GM18520 (cell line): ENCODE measurements at regions not wholly inside any gene's neighbourhood (a gene's known extent, or its start where the extent isn't known, plus 50 kb on each side); places are given as distances from the start of the nearest gene placed in this dataset.
"Not testable (repeated sequence)": the region's sequence is repeated elsewhere in the genome, so short reads cannot be mapped to it uniquely, and the experiment has no call there.

Experiments
- ATAC-seq: cut with Tn5 transposase; IDR thresholded peaks from one replicate; pipeline ENCODE4 v1.9.1; 2021; ENCODE audit not compliant: unreplicated experiment

GRCh38 chr6:163761481-163761880 lies 347.0 kb downstream of the QKI start:
- no peak for ATAC-seq

GRCh38 chr6:163760860-163761259 lies 346.3 kb downstream of the QKI start:
- no peak for ATAC-seq

DNA sequence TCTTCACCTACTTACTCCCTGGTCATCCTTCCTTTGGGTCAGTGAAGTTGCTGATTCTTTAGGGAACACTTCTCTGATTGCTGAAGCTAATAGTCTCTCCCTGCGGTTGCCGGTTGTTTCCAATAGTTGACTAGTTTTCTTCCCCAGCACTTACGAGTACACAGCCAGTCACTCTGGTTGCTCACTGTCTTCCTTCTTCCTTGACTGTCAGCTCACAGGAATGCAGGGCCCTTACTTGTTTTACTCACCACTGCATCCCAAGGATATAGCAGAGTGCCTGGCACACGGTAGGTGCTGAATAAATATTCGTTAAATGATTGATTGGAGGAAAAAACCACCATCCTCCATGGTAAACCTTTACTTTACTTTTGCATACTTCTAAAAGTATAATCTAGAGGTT lies 345.0 kb downstream of the QKI start:
- no peak for ATAC-seq

GRCh38 chr6:163757520-163757919 lies 343.0 kb downstream of the QKI start:
- no peak for ATAC-seq

DNA sequence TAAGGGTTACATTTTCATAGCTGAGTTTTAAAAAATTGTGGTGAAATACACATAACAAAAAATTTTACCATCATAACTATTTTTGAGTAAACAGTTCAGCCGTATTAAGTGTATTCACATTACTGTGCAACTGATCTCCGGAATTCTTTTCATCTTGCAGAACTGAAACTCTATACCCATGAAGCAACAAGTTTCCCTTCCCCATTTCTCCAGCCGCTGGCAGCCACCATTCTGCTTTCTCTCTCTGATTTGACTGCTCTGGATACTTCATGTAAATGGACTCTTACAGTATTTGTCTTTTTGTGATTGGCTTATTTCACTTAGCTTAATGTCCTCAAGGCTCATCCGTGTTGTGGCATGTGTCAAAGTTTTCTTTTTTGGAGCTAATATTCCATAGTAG lies 341.6 kb downstream of the QKI start:
- ATAC-seq: peak; percentile 100

DNA sequence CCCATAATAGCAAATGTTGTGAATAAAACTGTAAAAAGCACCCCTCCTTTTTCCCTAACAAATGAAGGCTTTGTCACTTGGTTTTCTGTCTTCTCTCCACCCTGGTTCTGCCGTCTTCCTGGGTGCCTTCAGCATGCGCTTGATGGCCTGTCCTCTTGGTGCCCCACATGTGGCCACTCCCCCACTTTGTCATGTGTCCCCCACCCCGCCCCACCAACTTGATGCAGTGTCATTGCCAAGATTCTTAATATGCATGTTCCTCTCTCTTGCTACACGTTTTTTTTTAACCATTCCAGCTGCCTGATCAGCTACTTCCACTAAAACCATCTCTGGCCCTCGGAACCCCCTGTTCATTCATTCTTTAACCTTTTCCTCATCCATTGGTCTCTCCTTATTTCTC lies 340.3 kb downstream of the QKI start:
- ATAC-seq: no peak

DNA sequence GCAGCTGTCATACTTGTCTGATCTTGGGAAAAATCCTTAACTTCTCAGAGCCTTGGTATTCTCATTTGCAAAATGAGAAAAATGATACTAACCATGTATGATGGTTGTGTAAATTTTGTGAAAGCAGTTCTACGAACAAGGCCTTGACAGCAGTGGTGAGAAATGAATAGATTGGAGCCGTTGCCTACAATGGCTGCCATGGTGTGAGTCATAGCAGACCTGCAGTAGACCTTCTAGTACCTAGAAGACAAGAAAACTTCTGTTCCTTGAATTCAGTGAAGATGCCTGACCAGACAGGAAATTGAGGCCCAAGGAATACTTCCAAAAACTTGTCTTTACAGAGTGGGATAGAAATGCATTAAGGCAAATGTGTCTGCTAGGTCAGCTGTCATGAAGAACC lies 338.9 kb downstream of the QKI start:
- no peak for ATAC-seq

GRCh38 chr6:163752446-163752845 lies 337.9 kb downstream of the QKI start:
- no peak for ATAC-seq

GRCh38 chr6:163751032-163751525 lies 336.6 kb downstream of the QKI start:
- no peak for ATAC-seq

- ATAC-seq: no peak
Observed at GRCh38 chr6:163750431-163751031, 336.0 kb downstream of the QKI start.

DNA sequence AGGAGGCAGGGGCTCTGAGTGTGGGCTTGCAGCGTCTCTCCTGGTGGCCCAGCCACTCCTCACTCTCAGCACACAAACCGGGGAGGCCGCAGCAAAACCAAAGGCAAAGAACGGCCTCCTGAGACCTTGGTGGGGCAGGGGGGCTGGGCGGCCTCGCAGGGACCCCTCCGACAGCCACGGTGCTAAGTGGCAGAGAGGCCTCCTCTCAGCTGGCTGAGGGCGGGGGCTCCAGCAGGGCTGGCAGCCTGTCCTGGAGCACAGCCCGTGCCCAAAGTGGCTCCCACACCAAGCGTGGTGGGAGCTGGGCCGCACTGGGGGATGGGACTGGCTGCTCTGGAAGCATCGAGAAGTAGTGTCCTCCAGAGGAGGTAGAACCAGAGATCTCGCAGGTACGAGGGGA lies 334.4 kb downstream of the QKI start:
- ATAC-seq: no peak

DNA sequence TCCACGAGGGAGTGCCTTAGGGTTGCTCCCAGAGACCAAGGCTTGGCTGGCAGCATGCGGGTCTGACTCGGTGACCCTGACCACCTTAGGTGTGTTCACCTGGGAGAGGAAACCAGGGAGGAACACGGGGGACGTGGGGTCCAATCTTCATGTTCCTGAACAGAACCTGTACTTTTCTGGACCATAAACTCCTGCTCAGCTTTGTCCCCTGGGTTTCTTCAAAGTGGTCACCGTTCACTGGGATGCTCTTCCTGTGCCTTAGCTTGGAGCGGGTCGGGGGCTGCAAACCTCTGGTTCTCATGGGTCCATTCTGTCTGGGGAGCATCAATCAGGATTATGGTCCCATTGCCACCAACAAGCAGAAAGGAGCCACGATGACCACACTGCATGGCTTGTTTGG lies 333.5 kb downstream of the QKI start:
- ATAC-seq: no peak

DNA sequence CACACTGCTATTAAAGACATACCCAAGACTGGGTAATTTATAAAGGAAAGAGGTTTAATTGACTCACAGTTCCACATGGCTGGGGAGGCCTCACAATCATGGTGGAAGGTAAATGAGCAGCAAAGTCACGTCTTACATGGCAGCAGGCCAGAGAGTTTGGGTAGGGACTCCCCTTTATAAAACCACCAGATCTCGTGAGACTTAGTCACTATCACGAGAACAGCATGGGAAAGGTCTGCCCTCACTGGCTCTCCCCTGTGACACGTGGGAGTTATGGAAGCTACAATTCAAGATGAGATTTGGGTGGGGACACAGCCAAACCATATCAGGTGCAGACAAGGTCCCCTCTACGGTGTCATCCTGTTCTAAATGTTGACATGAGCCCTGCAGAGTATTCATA lies 332.5 kb downstream of the QKI start:
- ATAC-seq: not testable (repeated sequence)

DNA sequence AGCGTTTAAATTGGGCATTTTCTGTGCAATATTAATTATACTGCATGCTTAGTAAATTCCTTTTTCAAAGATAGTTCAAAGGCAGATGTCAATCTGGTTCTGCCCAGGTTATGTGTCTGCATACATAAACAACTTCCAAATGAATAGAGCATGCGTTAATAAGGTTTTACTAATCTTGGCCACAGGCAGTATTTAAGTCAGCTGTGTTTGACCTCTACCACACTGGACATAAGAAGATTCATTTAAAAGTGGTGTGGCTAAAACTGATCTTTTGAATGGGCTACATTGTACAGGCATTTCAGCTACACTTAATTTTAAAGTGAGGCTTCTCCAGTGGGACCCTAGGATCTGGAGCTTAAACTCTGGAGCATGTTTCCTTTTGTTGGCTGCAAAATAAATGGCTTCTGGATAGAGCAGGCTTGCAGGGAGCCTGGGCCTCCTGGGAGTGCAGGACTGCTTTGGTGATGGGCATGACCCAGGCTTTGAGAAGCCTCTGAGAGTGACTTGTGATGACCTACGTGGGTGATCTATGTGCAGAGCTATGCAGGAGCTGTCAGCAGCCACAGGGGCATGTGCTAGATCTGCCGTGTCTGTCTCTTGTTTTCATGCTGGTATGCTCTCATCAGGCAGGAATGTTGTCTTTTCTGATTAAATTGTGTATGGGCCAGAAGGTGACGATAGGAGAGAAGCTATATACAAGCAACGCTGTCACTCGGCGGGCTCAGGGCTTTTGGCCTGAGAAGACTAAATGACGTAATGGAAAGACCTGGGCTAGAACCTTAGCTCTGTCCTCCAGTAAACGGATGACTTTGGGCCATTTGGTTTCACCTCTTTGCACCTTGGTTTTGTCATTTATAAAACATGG lies 331.2 kb downstream of the QKI start:
- ATAC-seq: no peak

DNA sequence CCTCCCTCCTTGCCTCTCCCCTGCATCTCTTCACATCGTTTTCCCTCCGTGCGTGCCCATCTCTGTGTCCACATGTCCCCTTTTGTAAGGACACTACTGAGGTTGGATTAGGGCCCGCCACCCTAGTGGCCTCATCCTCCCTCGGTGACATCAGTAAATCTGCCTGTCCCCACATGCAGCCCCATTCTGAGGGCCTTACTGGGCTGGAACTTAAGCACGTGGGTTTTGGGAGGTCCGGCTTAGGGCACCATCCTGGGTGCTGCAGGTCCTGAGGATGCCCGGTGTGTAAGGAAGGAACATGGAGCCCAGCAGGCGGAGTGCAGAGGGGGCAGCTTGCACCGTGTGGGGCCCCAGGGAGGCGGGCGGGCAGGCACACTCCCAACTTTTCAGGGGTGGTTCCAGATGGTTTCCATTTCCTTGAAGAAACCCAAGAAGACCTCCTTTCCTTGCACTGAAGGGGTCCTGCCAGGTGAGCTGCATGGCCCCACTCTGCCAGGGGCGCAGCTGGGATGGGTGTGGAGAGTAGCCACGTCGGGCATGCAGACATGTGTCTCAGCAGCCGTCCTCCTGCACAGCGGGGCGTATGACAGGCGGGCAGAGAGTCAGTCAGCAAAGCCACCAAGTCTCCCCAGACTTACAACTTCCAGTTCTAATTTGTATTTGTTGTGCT lies 329.9 kb downstream of the QKI start:
- no peak for ATAC-seq

DNA sequence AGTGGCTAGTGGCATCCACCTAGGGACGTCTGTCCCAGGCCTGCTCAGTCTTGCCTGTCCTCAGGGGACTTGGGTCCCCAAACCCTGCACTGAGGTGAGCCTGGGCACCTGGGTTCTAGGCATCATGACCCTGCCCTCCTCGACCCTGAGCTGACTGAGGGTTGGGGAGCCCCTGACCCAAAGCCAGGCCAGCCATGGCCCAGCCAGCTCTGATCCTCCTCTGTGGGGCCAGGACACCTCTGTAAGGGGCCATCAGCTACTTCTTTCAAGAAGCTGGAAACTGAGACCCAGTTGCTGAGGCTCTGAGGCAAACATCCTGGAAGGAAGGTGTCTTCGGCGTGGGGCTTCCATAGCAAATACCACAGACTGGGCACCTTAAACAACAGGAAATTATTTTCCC lies 329.3 kb downstream of the QKI start:
- no peak for ATAC-seq

- no peak for ATAC-seq
Observed at GRCh38 chr6:163741743-163742363, 327.3 kb downstream of the QKI start.

DNA sequence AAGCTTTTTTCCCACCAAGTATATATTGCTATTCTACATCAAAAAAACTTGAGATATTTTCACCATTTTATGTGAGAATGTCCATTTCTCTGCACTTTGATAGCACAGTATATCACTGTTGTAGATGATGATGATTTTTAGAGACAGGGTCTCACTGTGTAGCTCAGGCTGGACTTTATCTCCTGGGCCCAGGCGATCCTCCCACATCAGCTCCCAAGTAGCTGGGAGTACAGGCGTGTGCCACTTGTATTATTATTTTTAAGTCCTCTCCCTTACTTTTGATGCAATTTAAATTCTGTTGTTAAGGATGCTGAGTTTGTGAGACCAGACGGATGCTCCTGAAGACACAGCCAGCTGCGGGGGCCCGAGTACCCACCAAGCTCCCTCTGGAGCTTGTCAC lies 326.8 kb downstream of the QKI start:
- no peak for ATAC-seq

DNA sequence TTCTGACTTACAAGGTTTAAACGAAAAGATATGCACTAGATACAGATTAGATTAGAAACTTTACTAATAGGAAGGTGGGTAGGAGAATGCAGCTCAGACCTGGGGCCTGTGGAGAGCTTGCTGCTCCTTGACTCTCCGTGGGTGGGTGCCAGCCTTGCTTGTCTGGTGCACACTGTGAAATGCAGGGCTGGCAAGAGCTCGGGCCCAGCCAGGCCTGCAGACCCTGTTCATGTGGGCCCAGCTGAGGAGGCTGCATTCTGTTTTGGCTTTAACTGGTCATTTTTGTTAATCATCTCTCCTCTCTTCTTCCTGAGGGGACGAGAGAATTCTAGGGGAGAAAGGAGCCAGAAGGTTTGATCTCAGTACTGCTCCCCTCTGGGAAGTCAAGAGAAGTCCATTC lies 325.4 kb downstream of the QKI start:
- ATAC-seq: no peak

GRCh38 chr6:163739408-163739725 lies 324.8 kb downstream of the QKI start:
- ATAC-seq: no peak

DNA sequence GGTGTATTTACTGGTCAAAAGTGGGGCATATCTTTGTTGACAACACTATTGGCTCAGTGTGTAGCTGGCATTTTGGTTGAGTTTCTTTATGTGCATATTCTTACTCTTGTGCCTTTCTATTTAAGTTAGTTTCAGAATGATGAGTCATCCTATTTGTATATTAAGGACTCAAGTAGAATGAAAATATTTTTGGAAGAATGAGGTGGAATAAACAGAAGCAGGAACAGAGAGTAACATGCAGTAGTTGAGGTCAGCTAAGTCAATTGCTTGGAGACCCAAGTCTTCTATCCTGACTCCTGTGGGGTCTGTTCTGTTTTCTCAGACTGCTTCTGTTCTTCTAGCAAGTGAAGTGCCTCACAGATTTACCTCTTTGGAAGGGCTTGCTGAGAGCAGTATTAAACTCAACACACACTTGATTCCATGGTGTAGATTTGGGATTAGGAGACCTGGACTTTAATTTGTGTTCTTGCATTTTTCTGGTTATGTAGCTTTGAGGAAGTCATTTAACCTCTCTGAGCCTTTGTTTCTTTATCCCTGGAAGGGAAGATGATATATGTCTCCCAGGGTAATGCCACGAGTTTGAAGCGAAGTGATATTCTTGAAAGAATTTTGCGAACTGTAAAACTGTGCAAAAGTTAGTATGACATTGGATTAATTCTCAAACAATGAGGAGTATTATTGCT lies 324.3 kb downstream of the QKI start:
- ATAC-seq: peak; percentile 59
